DMS53 (cell line): ENCODE measurements at regions not wholly inside any gene's neighbourhood (a gene's known extent, or its start where the extent isn't known, plus 50 kb on each side); places are given as distances from the start of the nearest gene placed in this dataset.

Experiments used
- DNase-seq: peaks from one replicate; lab custom pipeline; 2025; lab: John Stamatoyannopoulos, UW

GRCh38 chr11:134515081-134515960 is 103.3 kb upstream of the B3GAT1 start:
- DNase-seq, result no peak

- no peak for DNase-seq
Observed at GRCh38 chr11:134514354-134514951, 102.4 kb upstream of the B3GAT1 start.

GRCh38 chr11:134513585-134514120 is 101.6 kb upstream of the B3GAT1 start:
- DNase-seq, result no peak

DNA sequence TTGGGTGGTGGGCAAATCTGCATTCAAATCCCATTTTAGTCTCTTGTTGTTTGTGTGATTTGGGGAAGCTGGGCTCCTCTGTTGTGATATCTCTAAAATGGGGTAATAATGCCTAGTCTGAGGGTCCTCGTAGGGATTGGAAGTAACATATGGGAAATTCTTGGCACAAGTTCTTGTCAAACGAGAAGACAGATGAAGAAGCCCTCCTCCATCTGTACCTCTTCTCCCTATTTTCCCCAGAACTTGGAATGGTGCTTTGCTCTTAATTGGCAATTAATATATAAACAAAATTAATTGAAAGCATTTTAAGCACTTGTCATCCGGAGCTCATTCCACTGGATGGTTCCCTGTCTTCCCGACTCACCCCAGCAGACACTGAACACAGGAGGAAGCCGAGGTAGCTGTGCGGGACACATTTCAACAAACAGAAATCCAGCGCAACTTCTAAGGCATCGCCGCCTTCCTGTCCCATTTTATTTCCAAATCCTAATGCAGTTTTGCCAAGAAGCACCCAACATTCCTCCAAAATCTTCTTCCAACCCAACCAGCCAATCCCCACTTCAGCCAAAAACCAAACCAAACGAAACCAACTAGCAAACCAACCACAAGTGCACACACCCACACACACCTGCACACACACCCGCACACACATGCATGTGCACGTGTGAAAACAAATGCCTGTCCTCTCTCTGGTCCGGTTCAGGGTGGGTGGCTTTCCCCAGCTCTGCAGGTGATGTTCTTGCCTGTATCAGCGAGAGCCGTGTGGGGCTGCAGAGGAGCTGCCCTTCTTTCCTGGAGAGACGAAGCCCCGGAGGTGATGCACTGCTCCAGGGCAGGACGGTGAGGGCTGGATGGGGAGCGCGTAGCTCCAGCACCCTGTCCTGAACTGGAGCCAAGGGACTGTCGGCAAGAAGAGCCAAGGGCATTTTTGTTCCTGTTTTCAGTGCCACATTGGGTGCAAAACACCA is 100.8 kb upstream of the B3GAT1 start:
- no peak for DNase-seq

DNA sequence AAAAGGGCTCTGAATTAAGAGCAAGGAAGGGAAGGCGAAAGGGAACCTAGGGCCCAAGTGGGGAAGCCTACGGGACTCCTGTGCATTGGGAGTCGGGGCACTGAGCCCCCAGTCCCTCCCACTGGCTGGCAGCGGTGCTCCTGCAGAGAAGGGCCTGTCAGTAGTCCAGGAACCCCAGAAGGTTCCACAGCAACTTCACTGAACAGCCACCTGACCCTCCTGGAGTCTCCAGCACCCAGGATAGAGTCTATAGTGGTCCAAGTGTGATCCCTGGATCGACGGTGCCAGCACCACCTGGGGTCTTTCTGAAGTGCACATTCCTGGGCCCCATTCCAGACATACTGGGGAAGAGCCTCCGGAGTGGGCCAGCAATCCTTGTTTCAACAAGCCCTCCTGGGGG is 100.0 kb upstream of the B3GAT1 start:
- no peak for DNase-seq

GRCh38 chr11:134511255-134511654 is 99.2 kb upstream of the B3GAT1 start:
- no peak for DNase-seq

- no peak for DNase-seq
Observed at GRCh38 chr11:134510233-134511040, 98.4 kb upstream of the B3GAT1 start.

- no peak for DNase-seq
Observed at GRCh38 chr11:134509381-134510232, 97.6 kb upstream of the B3GAT1 start.

- DNase-seq, result no peak
Observed at GRCh38 chr11:134508219-134508990, 96.4 kb upstream of the B3GAT1 start.

DNA sequence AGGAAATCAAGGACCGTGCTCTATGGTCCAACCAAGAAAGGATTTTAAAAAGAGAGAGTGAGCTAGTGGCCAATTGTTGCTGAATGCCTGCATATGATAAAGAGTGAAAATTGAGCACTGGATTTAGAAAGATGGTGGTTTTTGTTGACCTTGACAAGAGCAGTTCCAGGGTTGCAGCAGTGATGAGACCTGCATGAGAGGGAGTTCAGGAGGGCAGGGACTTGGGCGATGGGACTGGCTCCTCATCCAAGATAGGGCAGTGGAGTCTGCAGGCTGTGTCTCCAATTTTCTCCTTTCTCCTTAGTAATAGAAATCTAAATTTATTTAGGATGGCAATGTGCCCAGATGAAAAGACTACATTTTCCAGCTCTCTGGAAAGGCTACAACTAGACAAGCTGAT is 94.0 kb upstream of the B3GAT1 start:
- no peak for DNase-seq

DNA sequence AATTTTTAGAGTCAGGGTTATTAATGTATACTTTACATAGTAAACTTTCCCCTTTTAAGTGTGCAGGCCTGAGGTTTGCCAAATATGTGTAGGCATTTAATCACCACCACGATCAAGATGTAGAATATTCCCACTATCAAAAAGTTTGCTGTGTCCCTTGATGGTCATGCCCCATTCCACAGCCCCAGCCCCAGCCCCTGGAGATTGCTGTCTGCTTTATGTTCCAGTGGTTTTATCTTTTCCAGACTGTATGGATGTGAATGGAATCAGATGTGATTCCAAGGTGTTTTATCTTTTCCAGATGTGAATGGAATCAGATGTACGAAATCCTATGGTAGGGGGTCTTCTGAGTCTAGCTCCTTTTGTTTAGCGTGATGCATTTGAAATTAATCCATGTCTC is 93.1 kb upstream of the B3GAT1 start:
- DNase-seq, result no peak

DNA sequence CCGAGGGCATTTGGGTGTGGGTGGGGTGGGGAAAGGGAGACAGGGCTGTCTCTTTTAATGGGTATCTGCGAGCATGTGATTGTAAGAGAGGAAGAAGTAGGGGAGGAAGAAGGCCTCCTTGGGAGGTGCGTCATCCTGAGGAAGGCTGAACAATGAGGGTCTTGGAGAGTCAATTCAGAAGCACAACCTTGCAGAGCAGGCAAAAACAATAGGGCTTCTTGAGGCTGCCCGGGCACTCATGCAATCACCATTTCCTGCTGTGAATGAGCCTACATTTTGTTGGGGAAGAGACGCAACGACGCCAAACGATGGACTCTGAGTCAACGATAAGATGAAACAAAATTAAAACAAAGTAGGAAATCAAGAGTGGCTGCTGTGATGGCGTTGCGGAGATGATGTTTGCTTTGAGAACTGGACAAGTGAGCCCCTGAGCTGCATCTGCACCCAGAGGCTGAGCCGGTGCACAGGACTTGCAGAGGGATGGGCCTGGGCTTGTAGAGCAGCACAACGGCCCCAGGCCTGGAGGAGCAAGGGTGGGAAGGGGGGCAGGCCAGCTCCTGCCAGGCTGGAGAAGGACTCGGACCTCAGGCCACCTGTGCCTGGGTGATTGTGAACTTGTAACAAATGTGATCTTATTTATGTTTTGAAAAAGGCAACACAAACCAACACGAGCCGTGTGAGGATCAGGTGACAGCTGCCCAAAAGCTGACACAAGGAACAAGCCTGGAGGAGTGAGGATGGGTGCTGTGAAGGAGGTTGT is 92.3 kb upstream of the B3GAT1 start:
- DNase-seq, result no peak

DNA sequence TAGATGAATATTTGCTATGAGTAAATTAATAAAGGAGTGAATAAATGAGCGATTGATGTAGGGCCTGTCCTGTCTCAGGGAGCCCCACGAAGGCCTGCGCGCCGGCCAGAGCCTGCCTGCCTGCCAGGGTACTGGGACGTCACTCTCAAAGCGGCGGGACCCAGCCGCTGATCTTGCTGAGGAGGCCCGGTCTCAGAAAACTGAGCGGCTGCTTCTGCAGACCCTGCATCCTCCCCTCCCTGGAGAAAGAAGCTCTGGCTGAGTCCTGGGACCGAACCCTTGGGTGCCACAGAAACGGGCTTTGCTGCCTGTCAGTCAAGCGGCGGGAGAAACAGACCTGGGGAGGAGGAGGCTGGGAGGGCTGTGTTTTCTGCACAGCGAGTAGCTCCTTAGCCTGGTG is 91.6 kb upstream of the B3GAT1 start:
- no peak for DNase-seq

DNA sequence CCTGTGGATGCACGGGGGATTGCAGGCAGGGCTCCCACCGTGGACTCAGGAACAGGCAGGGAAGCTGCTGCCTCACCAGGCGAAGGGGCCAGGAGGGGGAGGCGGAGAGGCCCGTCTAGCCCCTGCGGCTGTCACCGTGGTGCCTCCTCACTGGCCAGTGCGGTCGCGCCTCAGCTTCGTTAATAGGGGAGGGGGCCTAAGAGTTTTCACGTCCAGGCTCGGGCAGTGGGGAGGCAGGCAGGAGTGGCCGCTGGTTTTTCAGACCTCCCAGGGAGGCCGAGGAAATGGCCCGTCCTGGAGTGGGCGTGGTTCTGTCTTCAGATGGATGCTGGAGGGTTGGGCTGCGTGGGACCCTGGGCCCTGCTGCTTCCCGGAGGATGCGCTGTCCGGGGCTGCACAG is 91.1 kb upstream of the B3GAT1 start:
- DNase-seq, result no peak

GRCh38 chr11:134502153-134502550 is 90.1 kb upstream of the B3GAT1 start:
- DNase-seq, result no peak

GRCh38 chr11:134501406-134502152 is 89.5 kb upstream of the B3GAT1 start:
- no peak for DNase-seq

DNA sequence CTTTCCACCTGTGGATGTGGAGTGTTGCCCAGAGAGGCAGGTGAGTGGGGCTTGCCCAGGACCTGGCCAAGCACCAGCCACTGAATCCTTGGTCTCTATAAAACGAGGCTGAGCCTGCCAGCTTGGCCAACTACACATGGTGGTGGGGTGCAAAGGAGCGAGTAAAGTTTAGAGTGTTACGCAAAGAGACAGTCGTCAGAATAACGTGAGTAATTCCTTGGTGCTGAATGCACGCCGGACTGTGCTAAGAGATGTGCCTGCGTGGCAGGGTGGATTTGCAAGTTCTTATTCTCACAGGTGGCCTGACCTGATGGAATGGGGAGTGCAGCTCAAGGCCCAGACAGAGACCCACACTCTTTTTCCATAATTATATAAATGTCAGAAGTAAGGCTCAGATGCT is 88.6 kb upstream of the B3GAT1 start:
- no peak for DNase-seq

- DNase-seq, result no peak
Observed at GRCh38 chr11:134499990-134500389, 87.9 kb upstream of the B3GAT1 start.
